Ecto neural progenitor cell (in vitro differentiated cells): ENCODE measurements at regions not wholly inside any gene's neighbourhood (a gene's known extent, or its start where the extent isn't known, plus 50 kb on each side); places are given as distances from the start of the nearest gene placed in this dataset.

Experiments
- DNase-seq: peaks from one replicate; pipeline ENCODE4 v3.0.0-alpha.2; 2018; ENCODE audit warnings: low spot score

GRCh38 chr7:54956865-54957264 lies 62.0 kb upstream of the EGFR start:
- DNase-seq: no peak

- DNase-seq: no peak
Measured at GRCh38 chr7:54960517-54960916, 58.3 kb upstream of the EGFR start.

GRCh38 chr7:54961391-54961790 lies 57.4 kb upstream of the EGFR start:
- DNase-seq: no peak

- DNase-seq: no peak
Measured at GRCh38 chr7:54963155-54963554, 55.7 kb upstream of the EGFR start.

GRCh38 chr7:54964136-54964535 lies 54.7 kb upstream of the EGFR start:
- DNase-seq: no peak

- DNase-seq: no peak
Measured at GRCh38 chr7:54967377-54967776, 51.4 kb upstream of the EGFR start.

GRCh38 chr7:54968018-54968417 lies 50.8 kb upstream of the EGFR start:
- no peak for DNase-seq
